ENCODE measurements at regions not wholly inside any gene's neighbourhood (a gene's known extent, or its start where the extent isn't known, plus 50 kb on each side); places are given as distances from the start of the nearest gene placed in this dataset.

DNA sequence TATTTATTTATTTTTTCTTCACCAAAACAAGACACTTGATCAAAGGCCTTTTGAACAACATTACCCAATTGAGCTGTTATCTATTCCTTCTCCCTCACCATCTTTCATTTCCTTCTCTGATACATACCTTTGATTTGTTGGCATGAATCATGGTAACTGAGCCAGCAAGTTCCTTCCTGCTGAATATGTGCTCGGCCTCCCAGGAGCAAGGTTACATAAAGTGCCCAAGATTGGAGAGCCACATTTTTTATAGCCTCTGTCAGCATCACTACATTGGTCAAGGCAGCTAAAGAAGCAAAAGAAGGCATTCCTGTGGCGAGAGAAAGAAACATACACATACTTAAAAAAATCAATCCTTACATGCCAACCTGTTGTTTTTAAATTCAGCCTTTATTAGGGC lies 369.6 kb downstream of the CYLC2 start:
- no TSS peak for BruUV-seq (replicated peaks)
- Histone ChIP-seq H3K9me3 (peaks cover 4% of the 10 kb centered on the region; the same call in 1 of the 2 replicates), H3K36me3 (ENCODE audit: control insufficient read depth, insufficient read depth, low read length) (no peaks in the 10 kb centered on the region), H3K27me3 (replicated peaks; ENCODE audit: control insufficient read depth, insufficient read depth, low read length) (no peaks in the 10 kb centered on the region), H3K4me1 (no peaks in the 10 kb centered on the region), H3K4me3 (ENCODE audit: low read depth, low read length) (no peak overlapping the region)
- H3K4me3 Mint-ChIP-seq (ENCODE audit: unreplicated experiment) = no peak overlapping the region
- no peaks in the 10 kb centered on the region for H3K4me1 Mint-ChIP-seq (ENCODE audit: low read depth, unreplicated experiment)
- TF ChIP-seq CTCF (IDR thresholded peaks at IDR 0.05; ENCODE audit: insufficient read depth in 1 of 2, low read depth in 1 of 2, low read length in 1 of 2, severe bottlenecking in 1 of 2, unreplicated experiment in 1 of 2) = no peak
- H3K9me3 Mint-ChIP-seq (ENCODE audit: unreplicated experiment) = peaks cover 5% of the 10 kb centered on the region
- intact Hi-C loops (cut with micrococcal nuclease; ENCODE audit: unreplicated experiment) = no loop called here
- no peak overlapping the region for H3K27ac Mint-ChIP-seq (ENCODE audit: unreplicated experiment)
- DNase-seq = no peak
- POLR2A ChIA-PET = no interaction called here
- CTCF ChIA-PET = no interaction called here
- H3K36me3 Mint-ChIP-seq (ENCODE audit: insufficient read depth, unreplicated experiment) = no peaks in the 10 kb centered on the region
- no peaks in the 10 kb centered on the region for H3K27me3 Mint-ChIP-seq (ENCODE audit: insufficient read depth, unreplicated experiment)

DNA sequence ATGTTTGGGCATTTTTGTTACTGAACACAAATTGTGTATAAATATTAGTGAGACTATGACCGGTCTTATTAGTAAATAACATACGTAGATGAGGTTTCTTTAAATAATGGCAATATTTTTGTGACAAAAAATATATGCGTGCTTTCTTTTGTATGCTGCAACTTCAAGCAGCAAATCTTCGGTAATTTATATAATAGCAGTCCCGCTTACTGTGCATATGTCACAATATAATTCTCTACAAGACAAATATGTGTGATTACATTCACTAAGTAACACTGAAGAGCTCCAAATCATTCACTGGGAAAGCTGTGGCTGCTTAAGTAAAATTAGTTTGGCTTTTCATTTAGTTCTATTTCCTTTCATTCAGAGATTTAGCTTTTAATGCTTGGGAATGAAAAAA lies 376.0 kb downstream of the CYLC2 start:
- no peaks in the 10 kb centered on the region for H3K36me3 Mint-ChIP-seq (ENCODE audit: insufficient read depth, unreplicated experiment)
- H3K27me3 Mint-ChIP-seq (ENCODE audit: insufficient read depth, unreplicated experiment) = no peaks in the 10 kb centered on the region
- intact Hi-C loops (cut with micrococcal nuclease; ENCODE audit: unreplicated experiment) = no loop called here
- H3K27me3 ChIP-seq (replicated peaks; ENCODE audit: control insufficient read depth, insufficient read depth, low read length) = no peaks in the 10 kb centered on the region
- DNase-seq = no peak
- H3K4me3 Mint-ChIP-seq (ENCODE audit: unreplicated experiment) = no peak overlapping the region
- no peak for TF ChIP-seq CTCF (IDR thresholded peaks at IDR 0.05; ENCODE audit: insufficient read depth in 1 of 2, low read depth in 1 of 2, low read length in 1 of 2, severe bottlenecking in 1 of 2, unreplicated experiment in 1 of 2)
- no peak overlapping the region for H3K4me3 ChIP-seq (ENCODE audit: low read depth, low read length)
- no peaks in the 10 kb centered on the region for H3K36me3 ChIP-seq (ENCODE audit: control insufficient read depth, insufficient read depth, low read length)
- H3K4me1 ChIP-seq = no peaks in the 10 kb centered on the region
- BruUV-seq (replicated peaks) = no TSS peak
- no peaks in the 10 kb centered on the region for H3K4me1 Mint-ChIP-seq (ENCODE audit: low read depth, unreplicated experiment)
- CTCF ChIA-PET = no interaction called here
- POLR2A ChIA-PET = no interaction called here
- H3K9me3 Mint-ChIP-seq (ENCODE audit: unreplicated experiment) = no peaks in the 10 kb centered on the region
- no peaks in the 10 kb centered on the region for H3K9me3 ChIP-seq
- no peak overlapping the region for H3K27ac Mint-ChIP-seq (ENCODE audit: unreplicated experiment)

DNA sequence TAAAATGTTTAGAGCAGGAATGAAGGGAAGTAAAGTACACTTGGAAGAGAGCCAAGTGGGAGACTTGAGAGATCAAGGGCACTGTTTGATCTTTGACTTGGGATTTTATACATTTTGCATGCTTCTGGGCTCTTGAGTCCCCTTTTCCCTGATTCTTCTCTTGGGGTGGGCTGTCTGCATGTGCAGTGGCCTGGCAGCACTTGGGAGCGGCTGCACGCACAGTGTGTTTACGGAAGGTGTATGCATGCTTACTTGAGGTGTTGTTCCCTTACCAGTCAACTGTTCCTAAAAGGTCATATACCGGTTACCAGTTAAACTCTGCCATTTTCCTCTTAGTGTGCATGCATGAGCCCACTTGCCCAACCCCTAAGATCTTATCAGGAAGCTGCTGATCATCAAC lies 377.7 kb downstream of the CYLC2 start:
- no peaks in the 10 kb centered on the region for H3K4me1 Mint-ChIP-seq (ENCODE audit: low read depth, unreplicated experiment)
- no peaks in the 10 kb centered on the region for H3K36me3 Mint-ChIP-seq (ENCODE audit: insufficient read depth, unreplicated experiment)
- POLR2A ChIA-PET = no interaction called here
- no peak for TF ChIP-seq CTCF (IDR thresholded peaks at IDR 0.05; ENCODE audit: insufficient read depth in 1 of 2, low read depth in 1 of 2, low read length in 1 of 2, severe bottlenecking in 1 of 2, unreplicated experiment in 1 of 2)
- CTCF ChIA-PET = no interaction called here
- Histone ChIP-seq H3K27me3 (replicated peaks; ENCODE audit: control insufficient read depth, insufficient read depth, low read length) (no peaks in the 10 kb centered on the region), H3K36me3 (ENCODE audit: control insufficient read depth, insufficient read depth, low read length) (no peaks in the 10 kb centered on the region), H3K9me3 (no peaks in the 10 kb centered on the region), H3K4me1 (no peaks in the 10 kb centered on the region), H3K4me3 (ENCODE audit: low read depth, low read length) (no peak overlapping the region)
- H3K27ac Mint-ChIP-seq (ENCODE audit: unreplicated experiment) = no peak overlapping the region
- BruUV-seq (replicated peaks) = no TSS peak
- intact Hi-C loops (cut with micrococcal nuclease; ENCODE audit: unreplicated experiment) = no loop called here
- DNase-seq = no peak
- H3K27me3 Mint-ChIP-seq (ENCODE audit: insufficient read depth, unreplicated experiment) = no peaks in the 10 kb centered on the region
- H3K9me3 Mint-ChIP-seq (ENCODE audit: unreplicated experiment) = no peaks in the 10 kb centered on the region
- no peak overlapping the region for H3K4me3 Mint-ChIP-seq (ENCODE audit: unreplicated experiment)

All from Caco-2 (cell line).